EH (cell line): ENCODE measurements at regions not wholly inside any gene's neighbourhood (a gene's known extent, or its start where the extent isn't known, plus 50 kb on each side); places are given as distances from the start of the nearest gene placed in this dataset.
"Not testable (repeated sequence)": the region's sequence is repeated elsewhere in the genome, so short reads cannot be mapped to it uniquely, and the experiment has no call there.

ENCODE experiments used
- DNase-seq: peaks from one replicate; pipeline ENCODE4 v3.0.0-alpha.2; 2015; ENCODE audit warnings: low read depth

DNA sequence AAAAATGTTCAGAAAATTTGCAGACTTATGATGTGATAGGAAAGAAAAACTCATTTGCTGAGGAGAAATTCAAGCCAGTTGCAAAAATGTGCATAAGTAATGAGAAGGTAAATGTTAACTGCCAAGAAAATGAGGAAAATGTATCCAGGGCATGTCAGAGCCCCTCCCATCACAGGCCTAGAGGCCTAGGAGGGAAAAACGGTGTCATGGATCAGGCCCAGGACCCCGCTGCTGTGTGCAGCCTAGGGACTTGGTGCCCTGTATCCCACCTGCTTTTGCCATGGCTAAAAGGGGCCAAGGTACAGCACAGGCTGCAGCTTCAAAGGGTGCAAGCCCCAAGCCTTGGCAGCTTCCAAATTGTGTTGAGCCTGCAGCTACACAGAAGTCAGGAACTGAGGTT lies 214.0 kb upstream of the ADGRL4 start:
- no peak for DNase-seq

GRCh38 chr1:79215311-79215710 lies 208.8 kb upstream of the ADGRL4 start:
- DNase-seq = no peak

DNA sequence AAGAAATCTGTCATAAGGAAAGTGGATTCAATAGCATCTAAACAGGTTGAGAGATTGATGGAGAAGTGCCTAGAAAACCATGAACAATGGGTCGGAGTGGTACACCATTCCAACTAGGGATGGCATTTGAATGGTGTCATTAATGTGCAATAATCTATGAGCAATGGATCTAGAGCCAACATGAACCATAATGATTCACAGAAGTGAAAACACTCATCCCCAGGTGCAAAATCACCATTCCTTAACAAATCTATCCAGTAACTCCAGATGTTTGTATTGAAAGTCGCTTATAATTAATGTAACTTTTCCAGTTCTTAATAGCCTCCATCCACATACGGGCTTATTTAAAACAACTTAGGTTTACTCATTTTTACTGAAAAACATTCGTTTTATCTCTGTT lies 201.3 kb upstream of the ADGRL4 start:
- no peak for DNase-seq

- no peak for DNase-seq
These were observed 200.8 kb upstream of the ADGRL4 start for GRCh38 chr1:79207331-79207730.

DNA sequence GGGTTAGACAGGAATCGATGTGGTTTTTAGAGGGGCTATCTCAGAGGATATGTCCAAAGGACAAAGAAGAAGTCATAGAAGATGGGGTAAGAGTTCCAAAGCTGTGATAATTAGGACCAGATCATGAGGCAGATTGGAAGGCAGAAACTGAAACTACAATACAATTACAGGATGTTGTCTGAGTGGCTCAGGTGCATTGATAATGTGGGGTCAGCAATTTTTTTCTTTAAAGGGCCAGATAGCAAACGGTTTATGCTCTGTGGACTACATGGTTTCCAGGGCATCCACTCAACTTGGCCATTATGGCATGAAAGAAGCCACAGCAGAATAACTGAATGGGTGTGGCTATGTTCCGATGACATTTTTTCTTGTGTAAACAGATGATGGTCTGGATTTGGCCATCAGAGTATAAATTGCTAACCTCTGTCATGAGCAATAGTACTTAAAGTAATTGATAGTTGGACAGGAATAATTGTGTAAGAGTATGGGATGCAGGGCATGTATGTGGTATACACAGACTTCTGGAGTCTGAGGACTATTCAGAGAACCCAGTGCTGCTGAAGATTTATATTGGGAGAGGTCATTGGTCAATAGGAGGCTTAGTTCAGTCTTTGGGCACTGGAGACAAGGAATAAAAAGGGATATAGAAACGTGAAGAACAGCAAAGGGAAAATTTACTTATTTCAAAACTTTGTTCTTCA lies 198.4 kb upstream of the ADGRL4 start:
- no peak for DNase-seq

GRCh38 chr1:79198832-79199231 lies 192.3 kb upstream of the ADGRL4 start:
- DNase-seq = peak; percentile 72

GRCh38 chr1:79197421-79197820 lies 190.9 kb upstream of the ADGRL4 start:
- DNase-seq = peak; percentile 44

GRCh38 chr1:79196211-79196610 lies 189.7 kb upstream of the ADGRL4 start:
- no peak for DNase-seq

DNA sequence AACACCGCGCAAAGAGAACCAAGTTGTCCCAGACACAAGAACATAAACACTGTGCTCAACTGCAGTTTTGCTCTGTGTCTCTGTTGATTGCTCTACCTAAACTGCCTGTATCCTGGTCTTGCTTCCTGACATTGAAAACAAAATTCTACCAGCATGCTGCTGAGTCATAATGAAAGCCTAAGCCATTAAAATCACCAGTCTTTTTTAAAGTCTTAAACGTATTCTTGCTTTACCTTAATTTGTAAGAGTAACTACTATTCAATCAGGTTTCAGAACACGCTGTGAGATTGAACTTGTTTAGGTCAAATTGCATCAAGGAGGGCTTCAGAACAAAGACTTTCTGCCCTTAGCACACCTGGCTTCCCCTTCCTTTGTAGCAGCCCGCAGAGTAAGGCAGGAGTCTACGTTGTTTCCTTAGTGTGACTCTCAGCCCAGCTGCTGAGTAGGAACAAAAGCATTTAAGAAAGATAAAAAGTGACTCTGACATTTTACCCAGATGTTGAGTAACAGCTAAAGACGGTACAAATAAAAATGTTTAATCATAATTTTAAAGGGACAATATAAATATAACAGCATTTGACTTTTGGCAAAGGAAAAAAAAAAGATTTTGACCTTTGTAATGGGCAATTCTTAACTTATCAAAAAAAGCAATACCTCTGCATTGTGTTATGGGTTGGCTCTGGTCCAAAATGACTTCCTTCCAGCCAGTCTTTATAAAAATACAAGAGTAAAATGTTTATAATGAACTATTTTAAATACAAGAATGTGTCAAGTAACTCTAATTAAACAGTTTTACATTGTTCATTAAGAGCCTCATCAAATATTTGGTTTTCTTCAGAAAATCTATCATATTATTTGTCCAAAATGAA lies 186.9 kb upstream of the ADGRL4 start:
- peak; percentile 48 for DNase-seq

DNA sequence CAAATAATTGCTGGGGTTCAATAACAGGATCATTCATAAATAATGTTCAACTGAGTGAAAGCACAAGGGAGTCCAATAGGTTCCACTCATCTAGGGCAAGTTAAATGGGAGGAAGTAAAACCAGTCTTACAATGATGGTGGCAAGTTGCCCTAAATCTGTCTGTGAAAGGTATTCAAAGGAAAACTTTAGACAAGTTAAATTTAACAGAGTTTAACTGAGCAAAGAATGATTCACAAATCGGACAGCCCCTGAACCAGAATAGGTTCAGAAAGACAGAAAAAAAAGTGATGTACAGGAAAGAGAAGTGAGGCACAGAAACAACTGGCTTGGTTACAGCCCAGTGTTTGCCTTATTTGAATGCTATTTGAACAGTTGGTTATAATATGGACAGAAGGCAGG lies 183.5 kb upstream of the ADGRL4 start:
- no peak for DNase-seq

DNA sequence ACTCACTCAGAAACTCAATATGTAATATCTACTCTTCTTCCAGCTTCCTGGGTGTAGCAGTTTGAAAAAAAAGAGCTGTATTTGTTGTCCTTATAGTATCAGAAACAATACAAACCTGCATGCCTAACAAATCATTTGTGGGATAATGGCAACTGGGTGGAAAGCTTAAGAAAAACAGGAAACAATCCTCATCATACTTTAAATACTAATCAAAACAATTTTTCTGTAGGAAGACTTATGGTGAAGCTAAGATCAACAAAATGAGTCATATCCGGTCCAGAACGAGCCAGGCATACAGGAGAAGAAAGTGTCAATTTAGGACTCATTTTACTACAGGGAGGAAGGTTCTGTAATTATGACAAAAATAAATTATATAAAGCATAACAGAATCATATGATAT lies 181.8 kb upstream of the ADGRL4 start:
- DNase-seq = peak; percentile 56

DNA sequence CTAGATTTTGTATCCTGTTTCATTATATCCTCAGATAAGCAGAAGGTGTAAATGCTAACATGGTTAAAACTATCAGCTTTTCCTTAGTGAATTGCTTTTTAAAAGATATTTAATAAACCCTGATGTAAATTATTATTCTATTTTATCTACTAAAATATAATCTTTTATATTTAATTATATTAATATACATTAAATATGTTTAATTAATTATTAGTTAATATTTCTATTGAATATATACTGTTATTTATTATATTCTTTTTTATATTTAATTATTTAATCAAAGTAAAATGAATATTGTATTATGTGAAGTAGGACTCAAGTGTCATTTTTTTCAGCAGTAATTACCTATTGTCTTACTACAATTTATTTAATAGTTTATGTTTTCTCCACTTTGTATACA lies 179.7 kb upstream of the ADGRL4 start:
- no peak for DNase-seq

- no peak for DNase-seq
These were observed 171.3 kb upstream of the ADGRL4 start for GRCh38 chr1:79177844-79178243.

GRCh38 chr1:79161077-79161476 lies 154.5 kb upstream of the ADGRL4 start:
- DNase-seq = peak; percentile 78

DNA sequence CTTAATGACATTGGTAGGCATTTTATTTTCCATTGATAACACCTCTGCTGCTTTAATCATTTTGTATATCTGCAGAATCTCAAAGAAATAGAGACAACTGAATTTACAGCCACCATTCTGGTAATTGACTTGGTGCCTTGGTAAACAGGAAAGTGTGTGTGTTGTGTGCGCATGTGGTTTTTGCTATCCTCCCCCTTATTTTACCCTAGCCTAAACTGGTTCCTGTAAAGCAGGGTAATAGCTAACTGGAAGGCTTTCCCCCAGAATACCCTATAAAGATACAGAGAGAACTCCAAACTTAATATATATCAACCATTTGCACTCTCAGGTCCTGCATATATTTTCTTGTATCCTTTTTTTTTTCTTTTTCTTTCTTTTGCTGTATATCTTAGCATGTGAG lies 149.5 kb upstream of the ADGRL4 start:
- no peak for DNase-seq

DNA sequence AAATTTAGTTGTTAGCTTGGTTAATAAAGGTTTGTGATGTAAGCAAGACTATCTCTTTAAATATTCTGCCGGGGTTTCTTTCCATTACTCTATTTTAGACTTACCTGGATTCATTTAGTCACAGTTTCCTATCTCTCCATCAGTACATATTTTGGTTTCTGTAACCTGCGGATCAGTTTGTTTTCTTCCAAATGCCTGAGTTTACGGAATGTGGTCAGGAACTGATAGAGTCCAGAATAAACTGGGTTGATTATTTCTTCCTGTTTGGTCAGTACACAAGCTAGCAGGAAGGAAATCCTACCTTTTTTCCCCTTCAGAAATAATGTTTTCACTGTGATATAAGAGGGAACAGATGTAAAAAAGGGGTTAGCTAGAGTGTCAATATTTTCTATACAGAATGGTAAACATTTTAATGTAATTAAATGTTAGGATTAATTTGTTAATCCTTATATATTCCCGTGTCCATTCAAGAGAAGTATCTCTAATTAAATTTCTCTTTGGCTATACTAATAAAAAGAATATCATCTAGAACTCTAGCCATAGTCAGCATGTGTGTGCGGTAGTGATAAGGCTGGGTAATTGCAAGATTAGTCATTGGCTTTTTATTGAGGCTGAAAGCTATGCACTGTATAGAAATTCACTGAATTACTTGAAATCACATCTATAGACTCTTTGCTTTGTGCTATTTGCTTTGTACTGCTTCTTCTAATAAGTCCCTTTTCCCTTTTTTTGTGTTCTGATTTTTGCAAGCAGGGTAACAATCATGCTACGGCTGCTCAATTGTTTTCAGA lies 144.7 kb upstream of the ADGRL4 start:
- DNase-seq = no peak

DNA sequence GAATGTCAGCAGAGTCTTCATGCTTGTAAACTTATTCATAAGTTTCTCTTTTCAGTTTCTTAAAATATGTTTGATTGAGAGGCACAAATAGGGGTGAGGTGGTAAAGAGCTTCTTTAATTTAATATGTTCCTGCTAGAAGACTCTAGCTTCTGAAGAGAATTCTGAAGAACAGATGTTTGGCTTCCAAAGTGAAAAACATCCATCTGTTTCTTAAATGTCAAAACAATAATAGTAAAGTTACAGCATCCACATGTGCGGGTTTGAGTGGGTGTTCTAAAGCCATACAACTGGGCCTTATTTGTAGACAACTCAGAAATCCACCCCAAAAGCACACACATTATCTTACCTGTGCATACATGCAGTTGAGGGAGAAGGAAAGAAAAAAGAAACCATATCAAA lies 144.0 kb upstream of the ADGRL4 start:
- no peak for DNase-seq

DNA sequence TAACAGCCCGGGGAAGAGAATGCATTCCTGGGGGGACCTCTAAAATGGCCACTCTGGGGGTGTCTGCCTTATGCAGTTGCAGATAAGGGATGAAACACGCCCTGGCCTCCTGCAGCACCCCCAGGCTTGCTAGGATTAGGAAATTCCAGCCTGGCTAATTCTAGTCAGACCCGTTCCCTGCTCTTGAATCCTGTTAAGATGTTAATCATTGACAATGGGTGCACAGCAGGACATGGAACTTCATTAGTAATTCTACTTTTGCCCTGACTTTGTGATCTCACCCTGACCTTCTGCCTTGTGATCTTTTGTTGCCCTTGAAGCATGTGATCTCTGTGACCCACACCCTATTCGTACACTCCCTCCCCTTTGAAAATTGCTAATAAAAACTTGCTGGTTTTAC lies 131.7 kb upstream of the ADGRL4 start:
- DNase-seq = not testable (repeated sequence)

GRCh38 chr1:79133774-79134364 lies 127.3 kb upstream of the ADGRL4 start:
- DNase-seq = no peak

GRCh38 chr1:79131626-79132025 lies 125.1 kb upstream of the ADGRL4 start:
- no peak for DNase-seq

DNA sequence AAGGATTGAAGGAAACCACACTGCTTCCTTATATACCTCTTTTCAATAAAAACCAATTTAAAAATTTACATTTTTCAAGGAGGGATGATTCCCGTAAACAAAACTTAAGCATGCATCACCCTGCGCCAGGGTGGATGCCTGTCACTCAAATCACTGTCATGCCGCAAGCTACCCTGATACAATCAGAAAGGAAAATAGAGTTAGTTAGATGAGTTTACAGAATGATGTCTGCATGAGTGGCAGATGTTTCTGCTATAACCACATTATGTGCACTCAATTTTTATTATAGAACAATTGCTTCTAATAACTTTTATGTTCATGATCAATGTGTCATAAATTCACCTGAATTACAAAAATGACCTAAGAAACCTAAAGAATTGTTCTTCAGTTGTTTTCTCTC lies 123.4 kb upstream of the ADGRL4 start:
- no peak for DNase-seq

DNA sequence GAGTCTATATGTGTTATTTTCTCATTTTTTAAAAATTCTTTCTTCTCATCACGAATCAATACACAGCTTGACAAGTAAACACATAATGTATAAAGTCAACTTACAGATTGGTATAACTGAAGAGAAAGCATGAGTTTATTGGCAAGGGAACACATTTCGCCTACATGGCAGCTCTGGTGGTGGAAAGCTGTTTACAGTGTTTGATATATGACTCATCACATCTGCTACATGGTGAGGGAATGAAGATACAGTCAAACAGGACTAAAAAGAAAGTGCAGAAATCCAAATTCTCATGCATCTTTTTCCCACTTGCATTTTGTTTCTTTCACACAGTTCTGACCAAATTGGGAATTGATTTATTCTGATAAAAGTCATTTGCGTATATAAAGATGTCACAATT lies 122.2 kb upstream of the ADGRL4 start:
- DNase-seq = peak; percentile 81
